Activated CD8-positive, alpha-beta T cell treated with anti-CD3 and anti-CD28 coated beads for 36 hours (primary cell): ENCODE measurements at regions not wholly inside any gene's neighbourhood (a gene's known extent, or its start where the extent isn't known, plus 50 kb on each side); places are given as distances from the start of the nearest gene placed in this dataset.

ENCODE experiments used
- ATAC-seq: fragments of 200-7000 bp; cut with Tn5 transposase; one replicate; pipeline ENCODE4 v1.10.0; 2021; ENCODE audit warnings: mild to moderate bottlenecking, moderate library complexity
- CTCF ChIA-PET: fragments of 350-600 bp; sonication (Branson Sonifier 250); formaldehyde crosslinking; loops from one replicate; lab custom pipeline; 2021; ENCODE audit warnings: antibody characterized with exemption; lab: Charles Lee
- POLR2A ChIA-PET: fragments of 350-600 bp; sonication (Branson Sonifier 250); formaldehyde crosslinking; loops from one replicate; lab custom pipeline; 2021; ENCODE audit warnings: antibody characterized with exemption; lab: Charles Lee
- DNase-seq: peaks from one replicate; pipeline ENCODE4 v3.0.0-alpha.2; 2020
- H3K27ac Mint-ChIP-seq: one replicate; pipeline ENCODE4 v1.8.0; 2021; ENCODE audit warnings: mild to moderate bottlenecking, mixed read lengths
- H3K27me3 Mint-ChIP-seq: one replicate; pipeline ENCODE4 v1.8.0; 2021; ENCODE audit warnings: mixed read lengths
- H3K36me3 Mint-ChIP-seq: one replicate; pipeline ENCODE4 v1.8.0; 2021; ENCODE audit warnings: low read depth, mixed read lengths
- H3K4me1 Mint-ChIP-seq: one replicate; pipeline ENCODE4 v1.8.0; 2021; ENCODE audit warnings: low read depth, mixed read lengths
- H3K4me3 Mint-ChIP-seq: one replicate; pipeline ENCODE4 v1.8.0; 2021; ENCODE audit warnings: mild to moderate bottlenecking, moderate library complexity, mixed read lengths
- H3K9me3 Mint-ChIP-seq: one replicate; pipeline ENCODE4 v1.8.0; 2021; ENCODE audit warnings: mixed read lengths
- intact Hi-C: fragments of 100-400 bp; cut with micrococcal nuclease; formaldehyde crosslinking; loops from one replicate; pipeline ENCODE4 v1.10.0; 2022
- TF ChIP-seq, protein P1 (sequence below): fragments of 200-600 bp; IDR thresholded peaks from one replicate; pipeline ENCODE4 v1.8.0; 2022; ENCODE audit warnings: antibody characterized with exemption, mild to moderate bottlenecking

DNA sequence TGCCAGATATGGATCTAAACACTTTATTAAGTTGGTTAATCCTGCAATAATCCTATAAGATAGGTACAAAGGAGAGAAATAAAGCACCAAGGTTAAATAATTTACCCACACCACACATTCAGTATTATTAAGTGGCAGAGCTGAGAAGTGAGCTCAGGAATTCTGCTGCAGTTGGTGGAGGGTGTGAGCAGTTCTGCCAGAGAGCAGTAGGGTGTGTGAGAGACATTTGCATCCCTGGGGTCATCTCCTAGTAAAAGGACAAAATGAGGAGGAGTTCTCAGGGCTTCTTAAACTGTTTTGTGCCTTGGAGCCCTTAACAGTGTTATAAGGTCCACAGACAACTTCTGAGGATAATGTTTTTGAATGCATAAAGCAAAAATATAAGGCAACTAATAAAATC, 484.5 kb downstream of the TAFA4 start:
- Mint-ChIP-seq H3K4me1 (no peaks in the 10 kb centered on the region), H3K27ac (no peak overlapping the region), H3K4me3 (no peak overlapping the region), H3K27me3 (no peaks in the 10 kb centered on the region), H3K36me3 (no peaks in the 10 kb centered on the region), H3K9me3 (no peaks in the 10 kb centered on the region)
- no peak for DNase-seq
- ChIA-PET CTCF (no interaction called here), POLR2A (no interaction called here)
- TF ChIP-seq, protein P1, sequence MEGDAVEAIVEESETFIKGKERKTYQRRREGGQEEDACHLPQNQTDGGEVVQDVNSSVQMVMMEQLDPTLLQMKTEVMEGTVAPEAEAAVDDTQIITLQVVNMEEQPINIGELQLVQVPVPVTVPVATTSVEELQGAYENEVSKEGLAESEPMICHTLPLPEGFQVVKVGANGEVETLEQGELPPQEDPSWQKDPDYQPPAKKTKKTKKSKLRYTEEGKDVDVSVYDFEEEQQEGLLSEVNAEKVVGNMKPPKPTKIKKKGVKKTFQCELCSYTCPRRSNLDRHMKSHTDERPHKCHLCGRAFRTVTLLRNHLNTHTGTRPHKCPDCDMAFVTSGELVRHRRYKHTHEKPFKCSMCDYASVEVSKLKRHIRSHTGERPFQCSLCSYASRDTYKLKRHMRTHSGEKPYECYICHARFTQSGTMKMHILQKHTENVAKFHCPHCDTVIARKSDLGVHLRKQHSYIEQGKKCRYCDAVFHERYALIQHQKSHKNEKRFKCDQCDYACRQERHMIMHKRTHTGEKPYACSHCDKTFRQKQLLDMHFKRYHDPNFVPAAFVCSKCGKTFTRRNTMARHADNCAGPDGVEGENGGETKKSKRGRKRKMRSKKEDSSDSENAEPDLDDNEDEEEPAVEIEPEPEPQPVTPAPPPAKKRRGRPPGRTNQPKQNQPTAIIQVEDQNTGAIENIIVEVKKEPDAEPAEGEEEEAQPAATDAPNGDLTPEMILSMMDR = no peak
- ATAC-seq = no peak
- intact Hi-C loops = no loop called here

DNA sequence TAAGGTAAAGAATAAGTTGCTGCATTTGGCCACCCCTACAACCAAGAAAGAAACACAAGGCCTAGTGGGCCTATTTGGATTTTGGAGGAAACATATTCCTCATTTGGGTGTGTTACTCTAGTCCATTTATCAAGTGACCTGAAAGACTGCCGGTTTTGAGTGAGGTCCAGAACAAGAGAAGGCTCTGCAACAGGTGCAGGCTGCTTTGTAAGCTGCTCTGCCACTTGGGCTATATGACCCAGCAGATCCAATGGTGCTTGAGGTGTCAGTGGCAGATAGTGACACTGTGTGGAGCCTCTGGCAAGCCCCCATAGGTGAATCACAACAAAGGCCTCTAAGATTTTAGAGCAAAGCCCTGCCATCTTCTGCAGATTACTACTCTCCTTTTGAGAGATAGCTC, 491.3 kb downstream of the TAFA4 start:
- Mint-ChIP-seq H3K27me3 (no peaks in the 10 kb centered on the region), H3K36me3 (no peaks in the 10 kb centered on the region), H3K4me1 (no peaks in the 10 kb centered on the region), H3K9me3 (no peaks in the 10 kb centered on the region), H3K27ac (no peak overlapping the region), H3K4me3 (no peak overlapping the region)
- DNase-seq (no peak), ATAC-seq (no peak)
- CTCF ChIA-PET = no interaction called here
- intact Hi-C loops = no loop called here
- TF ChIP-seq, protein P1 = no peak
- POLR2A ChIA-PET = no interaction called here

DNA sequence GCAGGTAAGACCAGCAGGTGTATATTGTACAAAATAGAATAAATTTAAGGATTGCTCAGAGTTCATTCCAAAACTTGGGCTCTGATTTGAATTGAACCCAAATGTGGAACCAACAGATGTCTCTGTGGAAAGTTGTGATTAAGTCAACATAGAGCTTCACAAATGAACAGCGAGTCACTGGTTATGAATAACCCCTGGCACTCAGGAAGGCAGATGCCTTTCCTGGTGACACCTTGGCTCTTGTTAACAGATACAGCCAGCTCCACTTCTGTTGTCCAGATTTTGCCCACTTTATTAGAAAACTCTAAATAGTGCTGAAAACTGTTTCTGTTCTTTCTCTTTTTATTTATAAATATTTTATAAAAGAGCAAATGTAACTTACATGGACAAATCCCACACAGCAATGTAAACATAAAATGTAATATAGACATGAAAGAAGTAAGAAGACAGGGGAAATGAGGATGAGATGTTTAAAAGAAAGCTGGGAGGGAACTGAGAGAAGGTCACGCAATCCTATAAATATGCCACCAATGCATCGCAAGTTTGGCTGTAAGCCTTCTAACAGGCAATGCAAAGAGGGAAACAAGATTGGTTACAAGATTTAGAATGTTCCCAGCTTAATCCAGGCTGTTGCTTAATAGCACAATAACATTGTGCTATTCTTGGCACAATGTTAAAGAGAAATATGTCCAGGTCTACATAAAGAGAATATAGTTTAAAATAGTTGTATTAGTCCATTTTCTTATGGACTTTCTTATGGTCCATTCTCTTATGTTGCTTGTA, 495.5 kb downstream of the TAFA4 start:
- H3K27ac Mint-ChIP-seq = no peak overlapping the region
- no peaks in the 10 kb centered on the region for H3K27me3 Mint-ChIP-seq
- no peaks in the 10 kb centered on the region for H3K36me3 Mint-ChIP-seq
- intact Hi-C loops = no loop called here
- no peaks in the 10 kb centered on the region for H3K4me1 Mint-ChIP-seq
- DNase-seq (no peak), ATAC-seq (no peak)
- TF ChIP-seq, protein P1 = no peak
- no peaks in the 10 kb centered on the region for H3K9me3 Mint-ChIP-seq
- ChIA-PET CTCF (no interaction called here), POLR2A (no interaction called here)
- no peak overlapping the region for H3K4me3 Mint-ChIP-seq

DNA sequence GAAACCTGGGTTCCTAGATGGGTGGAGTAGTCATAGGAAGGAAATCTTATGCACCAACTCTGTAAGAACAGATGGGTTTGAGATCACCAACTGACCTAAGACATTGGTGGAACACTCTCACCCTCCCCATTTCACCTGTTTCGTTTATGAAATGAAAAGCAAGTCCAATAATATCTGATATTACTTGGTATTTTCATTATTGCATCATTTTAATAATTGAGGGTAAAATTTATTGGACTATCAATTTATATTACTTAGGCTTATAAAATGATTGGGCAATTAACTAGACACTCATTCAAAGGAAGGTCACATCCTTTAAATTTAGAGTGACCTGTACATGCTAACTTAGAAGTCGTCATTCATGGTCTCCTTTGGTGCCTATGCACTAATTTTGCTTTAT, 503.9 kb downstream of the TAFA4 start:
- no peak overlapping the region for H3K4me3 Mint-ChIP-seq
- no peaks in the 10 kb centered on the region for H3K27me3 Mint-ChIP-seq
- ATAC-seq (no peak), DNase-seq (no peak)
- no peak overlapping the region for H3K27ac Mint-ChIP-seq
- H3K36me3 Mint-ChIP-seq = no peaks in the 10 kb centered on the region
- no peaks in the 10 kb centered on the region for H3K4me1 Mint-ChIP-seq
- intact Hi-C loops = no loop called here
- TF ChIP-seq, protein P1 = no peak
- H3K9me3 Mint-ChIP-seq = no peaks in the 10 kb centered on the region
- CTCF ChIA-PET = no interaction called here
- POLR2A ChIA-PET = no interaction called here

DNA sequence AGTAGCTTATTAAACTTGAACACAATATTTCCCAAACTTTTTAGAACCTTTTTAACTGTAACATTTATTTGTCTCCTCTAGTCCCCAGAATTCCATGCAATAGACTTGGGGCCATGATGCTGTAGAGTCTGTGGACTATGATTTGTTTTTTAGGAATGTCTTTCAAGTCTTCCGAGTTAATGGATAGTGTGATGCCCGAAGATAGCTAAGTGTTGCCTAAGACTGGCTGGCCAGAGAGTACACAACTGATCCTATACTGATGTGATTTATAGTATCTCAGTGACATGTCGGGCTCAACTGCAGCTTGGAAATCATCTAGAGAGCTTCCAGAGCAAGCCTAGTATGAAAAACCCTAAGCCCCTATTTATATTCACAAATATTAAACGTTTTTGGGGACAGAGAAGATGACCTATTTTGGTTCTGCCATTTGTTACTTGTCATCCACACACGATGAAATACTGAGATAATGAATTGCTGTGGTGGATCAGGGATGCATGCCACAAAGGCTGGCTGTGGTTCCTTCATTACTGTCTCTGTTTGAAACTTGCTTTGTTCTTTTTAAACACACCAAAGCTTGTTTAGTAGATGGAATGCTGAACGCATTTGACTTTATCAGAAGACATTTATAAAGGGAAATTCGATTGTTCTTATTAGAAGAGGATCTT, 507.4 kb downstream of the TAFA4 start:
- ChIA-PET CTCF (no interaction called here), POLR2A (no interaction called here)
- Mint-ChIP-seq H3K4me3 (no peak overlapping the region), H3K27me3 (no peaks in the 10 kb centered on the region), H3K27ac (no peak overlapping the region), H3K4me1 (no peaks in the 10 kb centered on the region), H3K36me3 (no peaks in the 10 kb centered on the region), H3K9me3 (no peaks in the 10 kb centered on the region)
- DNase-seq (no peak), ATAC-seq (no peak)
- TF ChIP-seq, protein P1 = no peak
- intact Hi-C loops = no loop called here
